ENCODE measurements at regions not wholly inside any gene's neighbourhood (a gene's known extent, or its start where the extent isn't known, plus 50 kb on each side); places are given as distances from the start of the nearest gene placed in this dataset.
A peak's percentile ranks its signal among the peaks of the same experiment; 100 is the strongest.

GRCh38 chrX:42725196-42725595 lies 52.8 kb downstream of the PPP1R2C start:
- intact Hi-C loops (cut with DNase I): no loop called here
- 78 to 94% (median 84%) methylated on average over 2 of the region's 2 CpGs for WGBS, 4 donors

GRCh38 chrX:42720209-42720608 lies 57.8 kb downstream of the PPP1R2C start:
- H3K36me3 ChIP-seq (replicated peaks in 1 of 2): no peaks in the 10 kb centered on the region
- H3K27me3 ChIP-seq: peaks cover 5% of the 10 kb centered on the region
- 77 to 97% (median 88%) methylated on average over 3 to 4 of the region's 4 CpGs for WGBS, 4 donors
- H3K9me3 ChIP-seq (replicated peaks in 1 of 3): no peaks in the 10 kb centered on the region
- intact Hi-C loops (cut with DNase I): no loop called here
- no peak for DNase-seq
- no peak overlapping the region for H3K27ac ChIP-seq
- H3K4me3 ChIP-seq: no peak overlapping the region
- H3K4me1 ChIP-seq (replicated peaks in 1 of 2): no peaks in the 10 kb centered on the region
- no peak for TF ChIP-seq POLR2A (IDR thresholded peaks at IDR 0.05)
- no peak for TF ChIP-seq CTCF (IDR thresholded peaks at IDR 0.05)

More at GRCh38 chrX:42725196-42725595, 52.8 kb downstream of the PPP1R2C start:
- no peaks in the 10 kb centered on the region for H3K9me3 ChIP-seq (replicated peaks in 1 of 3)
- no peaks in the 10 kb centered on the region for H3K36me3 ChIP-seq (replicated peaks in 1 of 2)
- DNase-seq: no peak
- TF ChIP-seq POLR2A (IDR thresholded peaks at IDR 0.05) (no peak), CTCF (IDR thresholded peaks at IDR 0.05) (no peak)
- no peak overlapping the region for H3K4me3 ChIP-seq
- no peak overlapping the region for H3K27ac ChIP-seq
- H3K27me3 ChIP-seq: no peaks in the 10 kb centered on the region
- H3K4me1 ChIP-seq (replicated peaks in 1 of 2): no peaks in the 10 kb centered on the region

GRCh38 chrX:42715701-42716262 lies 62.2 kb downstream of the PPP1R2C start:
- Histone ChIP-seq H3K36me3 (replicated peaks in 1 of 2) (no peaks in the 10 kb centered on the region), H3K4me3 (no peak overlapping the region), H3K9me3 (replicated peaks in 1 of 3) (no peaks in the 10 kb centered on the region), H3K27me3 (peaks cover 8% of the 10 kb centered on the region), H3K4me1 (replicated peaks in 1 of 2) (no peaks in the 10 kb centered on the region), H3K27ac (no peak overlapping the region)
- DNase-seq: no peak
- TF ChIP-seq CTCF (IDR thresholded peaks at IDR 0.05) (peak in 1 of 6 experiments; percentile 4), POLR2A (IDR thresholded peaks at IDR 0.05) (no peak)
- intact Hi-C loops (cut with DNase I): no loop called here
- 61 to 81% (median 72%) methylated on average over 8 of the region's 8 CpGs for WGBS, 4 donors

GRCh38 chrX:42714981-42715700 lies 62.8 kb downstream of the PPP1R2C start:
- peak overlapping the region in 1 of 5 donors; percentile 13 for H3K27ac ChIP-seq
- no peak overlapping the region for H3K4me3 ChIP-seq
- intact Hi-C loops (cut with DNase I): no loop called here
- H3K36me3 ChIP-seq (replicated peaks in 1 of 2): no peaks in the 10 kb centered on the region
- no peaks in the 10 kb centered on the region for H3K9me3 ChIP-seq (replicated peaks in 1 of 3)
- no peaks in the 10 kb centered on the region for H3K4me1 ChIP-seq (replicated peaks in 1 of 2)
- peaks cover 8% of the 10 kb centered on the region for H3K27me3 ChIP-seq
- peak; percentile 29 to 76 (median 61) for DNase-seq
- no peak for TF ChIP-seq POLR2A (IDR thresholded peaks at IDR 0.05)
- peak; percentile 11 to 41 (median 31) for TF ChIP-seq CTCF (IDR thresholded peaks at IDR 0.05)
- 32 to 49% (median 41%) methylated on average over 6 to 11 of the region's 11 CpGs for WGBS, 4 donors
